NCI-H2196 treated with DMSO at 0.1 percent for 48 hours (cell line): ENCODE measurements at regions not wholly inside any gene's neighbourhood (a gene's known extent, or its start where the extent isn't known, plus 50 kb on each side); places are given as distances from the start of the nearest gene placed in this dataset.
"Not testable (repeated sequence)": the region's sequence is repeated elsewhere in the genome, so short reads cannot be mapped to it uniquely, and the experiment has no call there.

Experiments used
- DNase-seq: peaks from one replicate; lab custom pipeline; 2025; ENCODE audit not compliant: unreplicated experiment; lab: John Stamatoyannopoulos, UW

- no peak for DNase-seq
Measured at GRCh38 chr22:27045103-27045947, 387.9 kb downstream of the MIAT start.

DNA sequence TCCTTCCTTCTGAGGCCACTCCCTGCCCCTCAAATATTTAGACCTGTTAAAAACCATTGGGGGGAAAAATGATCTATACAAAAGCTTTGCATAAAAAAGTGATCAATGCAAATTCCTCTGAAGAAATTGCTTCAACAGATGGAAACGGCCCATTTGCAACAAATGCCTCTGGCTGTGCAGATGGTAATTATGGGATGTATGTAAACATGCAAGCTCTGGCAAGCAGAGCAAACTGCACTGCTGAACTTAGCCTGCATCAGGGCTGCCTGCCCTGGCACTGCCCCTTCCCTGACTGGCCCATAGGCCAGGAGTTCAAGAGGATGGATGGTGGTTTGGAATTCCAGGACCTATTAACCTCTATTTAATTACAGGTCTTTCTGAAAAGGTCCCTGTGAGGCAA lies 388.7 kb downstream of the MIAT start:
- DNase-seq, result peak; percentile 5

DNA sequence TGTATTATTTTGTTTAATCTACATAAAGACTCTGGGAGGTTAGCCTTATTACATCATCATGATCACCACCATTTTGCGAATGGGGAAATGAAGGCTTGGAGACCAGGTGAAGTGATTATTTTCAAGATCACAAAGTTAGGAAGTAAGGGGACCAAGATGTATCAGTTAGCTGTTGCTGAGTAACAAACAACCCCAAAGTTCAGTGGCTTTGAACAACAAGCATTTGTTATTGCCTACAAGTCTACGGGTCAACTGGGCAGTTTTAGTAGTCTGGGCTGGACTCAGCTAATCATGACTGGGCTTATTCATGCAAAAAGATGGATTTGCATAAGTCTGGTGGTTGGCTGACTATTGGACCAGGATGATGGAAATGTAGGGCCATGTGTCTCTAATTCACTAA lies 389.2 kb downstream of the MIAT start:
- DNase-seq, result no peak

DNA sequence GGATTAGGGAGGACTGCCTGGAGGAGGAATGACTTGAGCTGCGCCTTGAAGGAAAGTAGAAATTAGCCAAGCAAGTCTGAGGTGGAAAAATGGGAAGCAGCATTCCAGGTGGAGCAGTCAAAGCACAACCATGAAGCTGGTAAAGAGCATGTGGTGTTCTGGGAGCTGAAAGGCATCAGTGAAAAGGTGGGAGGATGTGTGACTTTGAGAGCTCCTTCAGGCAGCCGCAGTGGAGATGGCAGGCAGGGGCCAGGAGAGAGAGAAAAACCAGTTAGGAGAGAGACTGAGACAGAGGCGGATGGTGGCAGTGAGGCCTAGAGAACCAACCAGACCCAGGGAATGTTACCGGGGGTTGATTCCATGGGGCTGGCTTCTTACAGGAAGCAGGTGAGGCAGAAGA lies 393.4 kb downstream of the MIAT start:
- DNase-seq, result no peak

- DNase-seq, result no peak
Measured at GRCh38 chr22:27051407-27051806, 394.0 kb downstream of the MIAT start.

DNA sequence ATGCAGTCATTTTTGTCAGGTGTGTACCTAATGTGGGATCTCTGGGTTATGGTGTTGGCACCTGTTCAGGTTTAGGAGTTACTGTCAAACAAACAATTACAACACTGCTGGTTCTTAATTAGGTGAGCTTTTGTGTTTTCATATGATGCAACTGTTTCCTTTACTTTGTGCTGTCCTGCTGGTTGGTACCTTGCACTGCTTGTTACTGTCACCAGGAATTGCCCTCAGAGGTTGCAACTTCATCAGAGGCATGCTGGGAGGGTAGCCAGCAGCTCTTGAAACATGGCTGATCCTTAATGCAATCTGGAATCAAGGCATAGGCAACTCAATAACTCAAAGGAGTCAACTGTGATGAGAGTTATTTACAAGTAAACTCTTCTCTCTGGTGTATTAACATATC lies 400.3 kb downstream of the MIAT start:
- DNase-seq, result no peak

- DNase-seq, result no peak
Measured at GRCh38 chr22:27060190-27060589, 402.8 kb downstream of the MIAT start.

- no peak for DNase-seq
Measured at GRCh38 chr22:27062910-27063309, 405.5 kb downstream of the MIAT start.

GRCh38 chr22:27063406-27063805 lies 406.0 kb downstream of the MIAT start:
- DNase-seq, result no peak

GRCh38 chr22:27063841-27064240 lies 406.5 kb downstream of the MIAT start:
- DNase-seq, result no peak

GRCh38 chr22:27064386-27064785 lies 407.0 kb downstream of the MIAT start:
- DNase-seq, result no peak

- DNase-seq, result no peak
Measured at GRCh38 chr22:27065279-27065678, 407.9 kb downstream of the MIAT start.

GRCh38 chr22:27066856-27067255 lies 409.5 kb downstream of the MIAT start:
- DNase-seq, result no peak

DNA sequence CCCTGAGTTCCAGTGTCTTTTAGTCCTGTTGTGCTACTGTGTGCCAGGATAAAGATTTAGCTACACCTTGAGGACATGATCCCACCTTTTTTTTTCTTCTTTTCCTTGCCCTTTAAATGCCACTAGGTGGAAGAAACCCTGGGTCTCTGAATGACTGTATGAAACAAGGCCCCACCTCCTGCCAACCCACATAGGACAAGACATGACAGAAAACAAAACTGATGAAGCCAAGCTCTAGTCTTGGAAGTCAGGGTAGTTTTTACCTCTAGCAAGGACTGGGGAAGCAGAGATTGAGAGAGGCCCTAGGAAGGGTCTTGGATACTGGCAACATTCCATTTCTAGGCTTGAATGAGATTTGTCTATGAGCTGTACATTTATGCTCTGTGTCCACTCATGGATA lies 410.7 kb downstream of the MIAT start:
- no peak for DNase-seq

DNA sequence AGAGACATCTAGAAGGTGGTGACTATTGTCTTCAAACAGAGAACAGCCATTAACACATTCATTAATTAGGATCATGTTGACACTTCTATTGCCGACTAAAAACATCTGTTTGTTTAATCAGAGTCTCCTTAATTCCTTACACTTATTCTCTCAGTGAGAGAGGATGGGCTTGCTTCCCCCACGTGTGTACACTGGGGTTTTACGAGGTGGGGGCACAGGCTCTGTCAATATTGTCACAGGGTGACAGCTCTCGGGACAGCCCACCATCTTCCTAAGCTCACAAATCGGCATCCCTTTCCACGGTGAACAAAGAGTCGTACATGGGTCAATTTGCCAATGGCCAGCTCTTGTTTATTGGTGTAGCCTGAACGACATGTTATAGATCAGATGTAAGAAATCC lies 413.2 kb downstream of the MIAT start:
- no peak for DNase-seq

DNA sequence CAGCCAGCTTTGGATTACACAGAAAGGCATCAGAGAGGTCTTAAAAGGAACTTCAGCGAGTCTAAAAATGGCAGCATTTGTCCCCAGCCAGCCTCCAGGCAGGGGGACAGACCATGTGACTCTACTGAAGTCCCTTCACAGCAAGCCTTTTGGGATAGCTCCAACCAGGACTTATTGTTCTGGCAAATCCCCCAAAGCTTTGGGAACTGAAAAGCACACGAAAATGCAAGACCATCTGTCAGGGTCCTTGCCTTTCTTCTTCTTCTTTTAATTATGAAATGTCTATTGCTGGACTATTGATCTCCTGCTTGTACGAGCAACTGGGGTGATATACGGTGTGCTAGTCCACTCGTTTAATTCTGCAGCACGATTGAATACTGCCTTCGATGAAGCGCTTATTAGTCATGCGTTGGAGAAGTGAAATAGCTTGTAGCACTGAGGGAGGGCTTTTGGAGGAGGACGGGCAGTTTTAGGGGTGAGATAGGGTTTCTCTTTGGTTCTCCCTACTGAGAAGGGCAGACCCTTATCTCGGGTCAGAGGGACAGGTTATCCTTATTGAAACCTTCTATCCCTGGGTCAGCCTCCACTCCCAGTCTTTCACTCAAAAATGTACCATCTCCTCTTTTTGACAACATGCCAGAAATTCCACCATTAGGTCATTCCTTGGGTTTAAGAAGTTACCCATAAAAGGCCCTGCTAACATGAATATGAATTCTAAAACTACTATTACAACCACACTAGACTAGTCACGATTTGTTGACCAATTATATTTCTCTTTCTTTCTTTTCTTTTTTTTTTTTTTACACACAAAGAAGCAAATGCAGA lies 416.4 kb downstream of the MIAT start:
- no peak for DNase-seq

DNA sequence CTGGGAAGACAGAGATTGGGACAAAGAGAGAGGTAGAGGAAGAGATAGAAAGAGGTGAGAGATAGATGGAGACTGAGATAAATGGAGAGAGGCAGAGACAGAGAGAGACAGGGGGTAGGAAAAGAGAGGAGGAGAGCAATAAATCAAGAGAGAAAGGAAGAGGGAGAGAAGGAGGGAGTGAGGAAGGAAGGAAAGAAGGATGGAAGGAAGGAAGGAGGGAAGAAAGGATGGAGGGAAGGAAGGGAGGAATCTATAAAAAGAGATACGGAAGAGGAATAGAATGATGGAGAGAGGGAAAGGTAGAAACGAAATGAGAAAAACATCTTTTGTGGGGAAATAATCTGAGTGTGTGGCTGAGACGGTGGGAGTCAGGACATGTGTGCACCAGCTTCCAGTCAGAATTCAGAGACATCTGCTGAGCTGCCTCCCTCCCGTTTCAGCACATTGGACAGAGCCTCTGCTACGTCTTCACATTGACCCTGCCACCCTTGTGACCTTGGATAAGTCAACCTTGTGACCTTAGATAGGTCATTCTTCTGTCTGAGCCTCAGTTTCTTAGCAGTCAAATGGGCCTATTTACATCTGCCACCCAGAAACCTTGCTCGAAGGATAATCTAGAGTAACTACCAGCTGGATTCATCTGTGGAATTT lies 417.8 kb downstream of the MIAT start:
- no peak for DNase-seq

DNA sequence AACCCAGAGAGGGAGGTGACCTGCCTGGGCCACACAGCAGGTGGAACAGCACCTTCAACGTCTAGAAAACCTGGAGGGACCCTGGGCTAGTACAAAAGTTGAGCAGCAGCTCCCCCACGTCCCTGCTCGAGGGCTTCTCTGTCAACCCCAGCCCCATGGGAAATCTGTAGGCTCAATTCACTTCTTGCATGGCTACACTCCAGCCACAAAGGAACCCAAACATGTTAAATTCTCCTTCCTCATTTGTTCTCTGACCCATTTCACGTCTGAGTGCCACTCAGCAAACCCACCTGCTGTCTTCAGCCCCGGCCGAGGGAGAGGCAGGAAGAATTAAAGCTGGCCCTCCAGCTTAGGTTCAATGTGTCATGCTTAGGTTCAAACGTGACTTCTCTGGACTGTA lies 418.5 kb downstream of the MIAT start:
- no peak for DNase-seq

GRCh38 chr22:27078064-27078463 lies 420.7 kb downstream of the MIAT start:
- DNase-seq, result not testable (repeated sequence)

DNA sequence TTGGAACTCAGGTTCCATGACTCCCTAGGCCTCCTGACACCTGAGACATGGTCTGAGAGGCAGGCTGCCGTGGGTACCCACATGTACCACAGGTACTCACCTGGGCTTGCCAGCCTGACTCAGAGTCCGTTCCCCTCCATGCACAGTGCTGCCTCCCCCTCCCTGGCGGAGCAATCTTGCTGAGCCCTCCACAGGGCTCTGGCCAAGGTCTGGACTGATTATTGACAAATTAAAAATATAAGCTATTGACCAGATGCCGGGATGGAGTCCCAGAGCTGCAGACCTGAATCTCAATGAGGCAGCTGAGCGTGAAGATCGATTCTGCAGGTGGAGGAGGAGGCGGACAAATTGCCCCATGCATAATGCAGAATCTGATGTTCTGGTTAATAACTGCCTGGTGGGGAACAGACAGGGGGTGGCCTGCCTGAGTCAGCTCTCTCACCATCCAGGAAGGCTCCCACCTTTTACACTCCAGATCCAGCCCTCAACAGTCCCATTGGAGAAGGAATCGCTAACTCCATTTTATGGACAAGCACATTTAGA lies 422.7 kb downstream of the MIAT start:
- no peak for DNase-seq

DNA sequence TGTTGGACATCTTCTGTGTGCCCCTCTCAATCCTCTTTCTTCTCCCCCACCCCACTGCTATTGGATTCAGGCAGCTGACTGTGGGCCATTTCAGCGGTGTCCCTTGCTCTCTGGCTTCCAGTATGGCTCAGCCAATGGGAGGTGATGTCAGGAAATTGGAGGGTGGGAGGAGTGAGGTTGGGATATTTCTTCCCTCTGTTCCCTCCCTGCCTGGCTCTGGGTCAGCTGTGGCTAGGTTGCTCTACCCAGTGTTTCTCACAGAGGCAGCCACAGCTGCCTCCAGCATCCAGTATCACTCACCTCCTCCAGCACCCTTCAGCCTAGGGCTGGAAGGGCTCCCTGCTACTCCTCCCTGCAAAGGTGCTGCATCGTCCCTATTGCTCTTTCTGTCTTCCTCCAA lies 423.5 kb downstream of the MIAT start:
- no peak for DNase-seq

- DNase-seq, result no peak
Measured at GRCh38 chr22:27083610-27084009, 426.2 kb downstream of the MIAT start.
